HG02642 (cell line): ENCODE measurements at regions not wholly inside any gene's neighbourhood (a gene's known extent, or its start where the extent isn't known, plus 50 kb on each side); places are given as distances from the start of the nearest gene placed in this dataset.
"Not testable (repeated sequence)": the region's sequence is repeated elsewhere in the genome, so short reads cannot be mapped to it uniquely, and the experiment has no call there.

Experiments
- ATAC-seq: cut with Tn5 transposase; IDR thresholded peaks from one replicate; pipeline ENCODE4 v1.9.1; 2021; ENCODE audit warnings: mild to moderate bottlenecking; ENCODE audit not compliant: unreplicated experiment, poor library complexity

GRCh38 chr2:225865468-225865867, 466.0 kb downstream of the NYAP2 start:
- ATAC-seq, result no peak

GRCh38 chr2:225864394-225864793, 464.9 kb downstream of the NYAP2 start:
- no peak for ATAC-seq

- ATAC-seq, result no peak
These were observed 443.4 kb downstream of the NYAP2 start for GRCh38 chr2:225842939-225843338.

DNA sequence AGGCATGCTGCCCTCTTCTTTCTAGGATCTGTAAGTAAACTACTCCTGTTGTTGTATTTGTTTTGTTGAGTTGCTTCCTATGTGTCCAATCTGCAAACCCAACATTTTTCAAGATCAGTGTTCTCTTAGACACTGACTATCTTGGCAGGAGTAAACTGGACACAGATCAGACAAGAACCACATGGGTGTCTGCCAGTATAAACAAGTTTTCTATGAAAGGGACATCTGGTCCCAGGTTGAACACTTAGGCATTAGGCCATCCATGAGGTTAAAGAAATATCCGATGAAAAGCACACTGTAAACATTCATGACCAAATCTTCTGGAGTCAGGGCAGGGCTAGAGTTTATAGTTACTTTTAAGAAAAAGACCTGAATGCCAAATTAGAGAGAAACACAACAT, 441.8 kb downstream of the NYAP2 start:
- no peak for ATAC-seq

DNA sequence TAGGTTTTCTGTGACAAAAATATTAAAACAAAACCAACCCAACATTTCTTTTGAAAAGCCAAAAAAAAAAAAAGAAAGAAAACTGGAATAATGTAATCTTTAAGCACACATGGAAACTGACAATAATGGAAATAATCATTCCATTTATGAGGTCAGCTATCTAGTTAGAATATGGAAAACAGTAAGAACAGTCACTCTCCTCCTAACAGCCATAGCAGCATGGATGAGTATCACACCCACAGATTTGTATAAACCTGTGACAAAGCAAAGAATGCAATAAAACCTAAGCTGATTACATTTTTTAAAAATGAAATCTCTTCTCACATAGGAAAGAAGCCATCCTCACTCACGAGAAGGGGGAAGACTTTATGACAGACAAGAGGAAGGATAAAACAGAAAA, 437.8 kb downstream of the NYAP2 start:
- ATAC-seq, result no peak

GRCh38 chr2:225824748-225825449, 425.4 kb downstream of the NYAP2 start:
- ATAC-seq, result no peak

DNA sequence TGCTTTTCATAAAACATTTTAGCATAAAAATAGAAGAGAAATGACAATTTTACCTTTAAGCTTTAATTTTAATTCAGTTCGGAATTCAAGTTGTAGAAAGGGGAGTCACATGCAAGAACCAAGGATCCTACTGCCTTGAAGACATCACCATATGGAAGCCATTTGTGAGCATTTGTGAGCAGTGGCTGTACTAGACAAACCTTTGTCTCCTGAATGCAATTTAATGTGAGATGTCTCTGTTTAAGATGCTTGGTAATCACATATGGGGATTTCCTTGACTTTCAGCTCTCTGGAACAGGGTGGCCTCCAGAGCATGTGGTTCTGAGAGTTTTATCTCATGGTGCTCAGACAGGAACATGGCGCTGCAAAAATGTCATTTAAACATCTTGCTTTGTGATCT, 421.8 kb downstream of the NYAP2 start:
- ATAC-seq, result no peak

DNA sequence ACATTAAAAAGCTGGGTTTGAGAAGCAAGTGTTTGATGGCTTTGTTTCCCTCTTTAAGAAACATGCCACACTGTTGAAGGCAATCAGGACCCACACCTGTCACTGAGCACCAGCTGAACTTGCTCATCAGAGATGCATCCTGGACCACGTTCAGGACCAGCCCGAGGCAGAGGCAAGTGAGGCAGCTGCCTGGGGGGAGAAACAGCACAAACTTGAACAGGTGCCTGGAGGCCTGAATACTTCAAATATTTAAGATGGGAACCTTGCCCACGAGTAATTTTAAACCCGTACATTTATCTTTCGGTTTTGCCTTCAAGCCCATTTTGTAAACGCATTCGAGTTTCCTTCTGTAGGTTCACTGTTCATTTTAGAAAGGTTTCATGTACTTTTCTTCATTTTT, 421.3 kb downstream of the NYAP2 start:
- ATAC-seq, result no peak

GRCh38 chr2:225814554-225814953, 415.0 kb downstream of the NYAP2 start:
- no peak for ATAC-seq

- no peak for ATAC-seq
These were observed 406.6 kb downstream of the NYAP2 start for GRCh38 chr2:225806105-225806504.

DNA sequence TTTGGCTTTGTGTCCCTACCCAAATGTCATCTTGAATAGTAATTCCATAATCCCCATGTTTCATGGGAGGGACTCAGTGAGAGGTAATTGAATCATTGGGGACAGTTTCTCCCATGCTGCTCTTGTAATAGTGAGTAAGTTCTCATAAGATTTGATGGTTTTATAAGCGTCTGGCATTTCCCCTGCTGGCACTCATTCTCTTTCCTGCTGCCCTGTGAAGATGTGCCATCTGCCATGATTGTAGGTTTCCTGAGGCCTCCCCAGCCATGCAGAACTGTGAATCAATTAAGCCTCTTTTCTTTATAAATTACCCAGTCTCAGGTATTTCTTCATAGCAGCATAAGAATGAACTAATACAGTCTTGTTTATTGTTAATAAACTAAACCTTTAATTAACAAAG, 402.6 kb downstream of the NYAP2 start:
- not testable (repeated sequence) for ATAC-seq

DNA sequence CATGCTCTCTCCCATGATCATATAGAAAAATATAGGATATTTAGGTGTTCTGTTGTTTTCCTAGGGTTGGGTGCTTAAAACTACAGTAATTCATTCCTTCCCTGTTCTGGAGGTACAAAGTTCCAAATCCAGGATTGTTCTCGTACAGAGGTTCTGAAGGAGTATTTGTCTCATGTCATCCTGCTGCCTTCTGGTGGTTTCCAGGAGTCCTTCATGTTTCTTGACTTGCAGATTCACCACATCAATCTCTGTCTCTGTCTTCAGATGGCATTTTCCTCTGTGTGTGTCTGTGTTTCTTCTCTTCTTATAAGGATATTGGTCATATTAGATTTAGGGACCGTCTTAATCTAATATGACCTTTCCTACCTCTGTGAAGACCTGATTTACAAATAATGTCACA, 397.9 kb downstream of the NYAP2 start:
- no peak for ATAC-seq

DNA sequence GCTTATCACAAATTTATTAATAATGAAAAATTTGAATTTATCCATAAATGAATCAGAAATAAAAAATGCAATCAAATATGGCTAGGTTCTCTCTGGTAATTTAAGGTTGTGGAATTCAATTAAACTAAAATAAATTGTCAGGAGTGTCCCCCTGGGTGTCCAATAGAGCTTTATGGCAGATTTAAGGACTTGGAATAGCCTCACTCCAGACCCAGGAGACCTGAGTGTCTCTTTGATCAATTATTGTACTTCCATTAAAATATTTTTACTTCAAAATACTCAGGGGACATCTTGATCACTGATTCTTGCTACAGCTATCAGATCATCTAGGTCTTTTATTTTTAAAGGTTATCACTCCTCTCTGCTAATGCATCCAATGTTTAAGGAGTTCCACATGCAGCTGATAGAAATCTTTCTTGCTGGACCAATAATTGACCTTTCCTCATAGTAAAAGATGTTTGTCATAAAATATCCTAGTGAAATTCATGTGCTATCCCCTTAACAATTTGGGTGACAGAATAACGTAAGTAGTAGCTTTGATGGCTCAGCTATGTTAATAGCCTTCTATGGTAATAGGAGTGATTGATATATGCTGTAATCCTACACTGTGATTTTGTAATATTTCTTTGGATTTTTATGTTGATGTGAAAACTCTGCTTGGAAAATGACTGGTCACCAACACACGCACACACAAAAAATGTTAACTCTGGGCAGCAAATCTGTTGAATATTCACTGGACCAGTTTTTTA, 395.3 kb downstream of the NYAP2 start:
- ATAC-seq, result no peak

DNA sequence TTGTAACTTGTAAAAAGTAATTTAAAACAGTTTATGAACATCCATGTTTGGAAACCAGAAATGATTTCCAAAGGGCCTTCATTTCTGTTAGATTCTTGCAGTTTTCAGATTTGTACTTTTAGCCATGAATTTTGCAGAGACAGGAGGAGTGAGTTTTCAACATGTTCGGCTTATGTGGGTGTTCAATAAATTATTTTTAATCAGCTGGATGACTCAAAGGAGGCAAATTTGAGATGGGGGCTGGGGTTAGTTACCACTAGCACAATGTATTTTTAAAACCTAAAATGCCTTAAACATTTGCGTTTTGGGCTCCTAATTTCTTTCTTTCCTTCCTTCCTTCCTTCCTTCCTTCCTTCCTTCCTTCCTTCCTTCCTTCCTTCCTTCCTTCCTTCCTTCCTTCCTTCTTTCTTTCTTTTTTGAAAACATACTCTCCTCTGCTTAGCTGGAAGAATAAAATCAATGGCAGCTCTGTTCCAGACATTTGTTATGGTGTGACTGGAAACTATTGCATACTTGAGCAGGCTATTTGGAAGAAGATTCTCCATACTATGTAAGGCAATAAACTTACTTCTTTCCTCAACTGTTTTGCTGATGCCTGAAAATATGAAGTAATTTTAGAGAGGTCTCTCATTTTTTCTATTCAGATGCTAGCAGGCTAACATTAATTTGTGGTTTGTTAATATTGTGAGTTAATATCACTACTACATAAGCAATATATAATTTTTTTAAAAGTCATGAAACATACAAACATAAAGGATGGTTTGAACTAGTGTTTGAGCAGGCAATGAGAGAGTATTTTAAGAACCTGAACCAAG, 394.4 kb downstream of the NYAP2 start:
- no peak for ATAC-seq

- no peak for ATAC-seq
These were observed 389.1 kb downstream of the NYAP2 start for GRCh38 chr2:225788571-225789094.

DNA sequence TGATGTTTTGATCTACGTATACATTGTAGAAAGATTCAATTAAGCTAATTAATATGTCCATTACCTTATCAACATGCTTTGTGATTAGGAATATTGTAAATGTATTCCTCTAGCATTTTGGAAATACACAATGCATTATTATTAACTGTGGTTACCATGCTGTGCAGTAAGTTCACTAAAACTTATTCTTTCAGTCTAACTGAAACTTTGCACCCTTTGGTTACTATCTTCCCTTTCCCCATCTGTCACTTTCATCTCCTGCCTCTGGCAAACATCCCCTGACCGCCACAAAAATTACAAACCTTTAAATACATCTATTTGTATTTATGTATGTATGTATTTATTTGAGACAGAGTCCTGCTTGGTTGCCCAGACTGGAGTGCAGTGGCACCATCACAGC, 388.0 kb downstream of the NYAP2 start:
- ATAC-seq, result no peak

DNA sequence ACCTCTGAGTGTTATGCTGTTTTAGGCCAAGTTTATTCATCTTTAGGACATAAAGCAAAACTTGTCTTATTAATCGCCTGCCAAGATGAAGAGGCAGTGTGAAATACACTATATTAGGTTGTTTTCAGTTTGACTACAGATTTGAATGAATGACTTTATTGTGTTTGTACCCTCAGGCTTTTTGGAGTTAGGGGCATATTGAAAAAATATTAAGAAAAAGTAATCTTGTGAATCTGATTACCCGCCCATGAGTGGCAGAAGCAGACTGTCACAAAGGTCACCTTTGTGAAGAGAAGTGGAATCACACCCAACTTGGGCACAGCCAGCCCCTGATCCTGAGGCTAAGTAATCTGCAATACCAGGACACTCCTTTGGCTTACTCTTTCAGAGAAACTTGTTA, 382.5 kb downstream of the NYAP2 start:
- no peak for ATAC-seq

DNA sequence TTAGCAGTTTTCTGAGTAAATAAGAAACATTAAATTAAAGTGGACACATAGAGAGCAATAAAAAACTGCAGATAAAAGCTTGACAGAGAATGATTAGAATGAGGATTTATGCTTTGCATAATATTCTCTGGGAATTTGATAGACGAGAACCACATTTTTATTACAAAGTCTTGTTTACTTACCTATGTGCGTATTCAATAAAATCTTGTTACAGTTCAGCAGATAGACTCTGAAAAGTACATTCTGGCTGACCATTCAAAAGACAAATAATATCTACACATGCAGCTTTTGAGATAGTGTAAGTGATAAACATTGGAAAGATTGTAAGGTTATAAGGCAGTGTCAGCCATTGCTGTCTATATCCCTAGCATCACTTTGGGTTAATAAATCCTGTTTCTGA, 381.6 kb downstream of the NYAP2 start:
- no peak for ATAC-seq

- no peak for ATAC-seq
These were observed 380.3 kb downstream of the NYAP2 start for GRCh38 chr2:225779829-225780228.

DNA sequence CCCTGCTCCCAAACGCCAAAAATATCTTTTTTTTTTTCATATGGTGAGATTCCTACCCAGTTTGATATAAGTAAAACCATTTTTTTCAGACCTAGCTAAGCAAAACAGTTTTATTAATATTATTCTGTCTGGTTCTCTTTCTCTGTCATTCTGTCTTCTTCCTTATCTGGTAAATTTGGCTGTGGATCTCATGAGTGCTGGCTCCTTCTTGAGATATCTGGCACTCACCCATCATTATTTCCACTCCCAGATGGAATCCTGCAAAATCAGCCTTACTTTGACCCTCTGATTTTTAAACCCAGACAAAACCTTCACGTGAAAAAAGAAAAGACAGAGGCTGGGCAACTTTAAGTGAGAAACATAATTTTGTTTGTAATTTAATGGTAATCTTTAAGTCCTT, 373.6 kb downstream of the NYAP2 start:
- no peak for ATAC-seq

- ATAC-seq, result no peak
These were observed 372.2 kb downstream of the NYAP2 start for GRCh38 chr2:225771701-225772100.
